HG03095 (cell line): ENCODE measurements at regions not wholly inside any gene's neighbourhood (a gene's known extent, or its start where the extent isn't known, plus 50 kb on each side); places are given as distances from the start of the nearest gene placed in this dataset.
"Not testable (repeated sequence)": the region's sequence is repeated elsewhere in the genome, so short reads cannot be mapped to it uniquely, and the experiment has no call there.

ENCODE experiments used
- ATAC-seq: cut with Tn5 transposase; IDR thresholded peaks from one replicate; pipeline ENCODE4 v1.9.1; 2021; ENCODE audit warnings: moderate library complexity; ENCODE audit not compliant: unreplicated experiment

DNA sequence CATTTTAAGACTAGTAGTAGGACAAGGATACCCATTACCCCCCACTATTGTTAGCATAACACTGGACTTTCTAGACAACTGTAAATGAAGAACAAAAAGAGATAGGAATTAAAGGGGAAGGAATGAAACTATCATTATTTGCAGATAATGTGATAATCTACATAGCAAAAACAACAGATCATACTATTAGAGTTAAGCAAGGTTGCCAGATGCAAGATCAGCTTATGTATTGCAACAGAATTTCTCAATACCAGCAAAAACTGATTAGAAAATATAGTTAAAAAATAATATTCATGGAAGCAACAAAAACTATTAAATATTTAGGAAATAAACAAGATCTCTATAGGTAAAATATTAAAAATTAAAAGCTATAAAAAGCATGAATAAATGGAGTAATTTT, 194.4 kb upstream of the SPRED2 start:
- ATAC-seq: no peak

DNA sequence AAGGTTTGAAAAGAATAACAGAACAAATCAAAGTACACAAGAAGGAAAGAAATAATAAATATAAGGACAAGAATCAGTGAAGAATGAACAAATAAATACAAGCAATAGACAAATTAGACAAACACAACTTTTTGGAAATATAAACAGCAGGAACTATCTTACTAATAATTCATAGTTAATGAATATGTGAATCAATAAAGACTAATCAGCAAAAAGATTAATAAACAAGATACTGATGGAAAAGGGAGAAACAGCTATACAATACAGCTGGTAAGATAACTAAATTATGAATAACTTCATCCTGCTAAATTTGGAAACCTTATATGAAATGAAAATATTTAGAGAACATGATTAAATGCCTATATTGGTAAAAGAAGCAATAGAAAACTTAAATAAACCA, 193.6 kb upstream of the SPRED2 start:
- no peak for ATAC-seq

DNA sequence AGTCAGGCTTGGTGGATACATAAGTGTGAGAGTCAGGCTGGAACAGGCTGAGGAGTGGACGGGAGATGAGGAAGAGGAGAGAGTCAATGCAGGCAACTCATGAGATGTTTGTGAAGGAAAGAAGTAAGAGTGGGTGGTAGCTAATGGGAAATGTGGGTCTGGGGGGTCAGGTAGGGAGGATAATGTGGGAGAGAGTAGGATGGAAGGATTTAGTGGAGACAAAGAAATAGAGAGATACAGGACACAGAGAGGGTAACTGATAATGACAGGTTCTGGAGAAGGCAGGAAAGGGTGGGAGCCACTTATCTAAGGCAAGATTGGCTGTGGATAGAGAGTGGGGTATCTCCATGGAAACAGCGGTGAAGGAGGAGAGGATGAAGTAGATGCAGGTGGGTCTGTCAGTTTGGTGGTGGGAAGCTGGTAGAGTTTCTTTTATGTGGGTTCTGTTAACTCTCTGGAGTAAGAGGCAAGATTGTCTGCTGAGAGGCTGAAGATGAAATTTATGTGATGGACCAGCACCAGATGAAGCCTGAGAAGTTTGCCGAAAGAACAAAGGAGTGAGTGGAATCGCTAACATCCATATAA, 190.6 kb upstream of the SPRED2 start:
- no peak for ATAC-seq

DNA sequence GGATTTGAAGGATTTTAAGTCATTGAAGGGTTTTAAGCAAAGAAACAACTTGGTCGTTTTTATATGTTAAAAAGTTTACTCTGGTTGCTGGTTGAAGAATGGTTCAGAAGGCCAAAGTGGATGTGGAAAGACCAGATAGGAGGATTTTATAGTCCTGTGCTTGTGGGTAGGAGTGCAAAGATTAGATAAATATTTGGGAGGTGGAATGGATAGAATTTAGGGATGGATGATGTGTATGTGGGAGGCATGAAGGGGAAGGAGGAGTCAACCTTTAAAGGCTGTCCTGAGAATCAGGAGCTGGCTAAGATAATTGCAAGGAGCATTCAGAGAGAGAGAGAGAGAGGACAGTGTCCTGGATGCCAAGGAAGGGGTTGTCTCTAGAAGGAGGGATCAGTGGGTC, 190.1 kb upstream of the SPRED2 start:
- no peak for ATAC-seq

DNA sequence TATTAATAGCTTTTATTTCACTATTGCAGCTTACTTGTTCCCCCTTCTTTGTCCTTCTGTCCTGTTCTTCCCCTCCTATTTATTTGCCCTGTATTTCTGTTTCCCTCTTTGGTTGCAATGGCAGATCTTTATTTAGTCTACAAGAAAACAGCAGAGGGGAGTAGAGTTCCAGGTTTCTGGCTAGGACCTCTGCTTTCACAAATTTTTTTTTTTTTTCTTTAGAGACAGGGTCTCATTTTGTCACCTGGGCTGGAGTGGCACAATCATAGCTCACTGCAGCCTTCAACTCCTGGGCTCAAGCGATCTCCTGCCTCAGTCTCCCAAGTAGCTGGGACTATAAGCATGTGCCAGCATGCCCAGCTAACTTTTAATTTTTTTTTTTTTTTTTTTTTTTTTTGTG, 188.1 kb upstream of the SPRED2 start:
- no peak for ATAC-seq

DNA sequence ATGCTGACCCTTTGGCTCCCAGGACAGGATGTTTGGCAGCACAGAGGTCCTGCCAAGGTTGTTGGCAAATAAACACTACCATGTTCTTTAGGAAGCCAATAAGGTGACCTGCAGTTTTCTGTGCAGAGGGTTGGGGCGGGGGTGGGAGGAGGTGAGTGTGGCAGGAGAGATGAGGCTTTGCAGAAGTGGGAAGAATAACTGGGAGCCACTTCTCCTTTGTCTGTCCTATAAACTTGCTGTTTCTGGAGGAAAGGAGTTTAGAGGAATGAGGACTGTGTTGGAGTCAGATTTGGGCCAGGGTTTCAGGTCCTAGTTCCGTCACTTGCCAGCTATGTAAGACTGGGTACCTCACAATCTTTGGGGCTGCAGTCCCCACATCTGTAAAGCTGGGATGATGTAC, 187.6 kb upstream of the SPRED2 start:
- no peak for ATAC-seq

DNA sequence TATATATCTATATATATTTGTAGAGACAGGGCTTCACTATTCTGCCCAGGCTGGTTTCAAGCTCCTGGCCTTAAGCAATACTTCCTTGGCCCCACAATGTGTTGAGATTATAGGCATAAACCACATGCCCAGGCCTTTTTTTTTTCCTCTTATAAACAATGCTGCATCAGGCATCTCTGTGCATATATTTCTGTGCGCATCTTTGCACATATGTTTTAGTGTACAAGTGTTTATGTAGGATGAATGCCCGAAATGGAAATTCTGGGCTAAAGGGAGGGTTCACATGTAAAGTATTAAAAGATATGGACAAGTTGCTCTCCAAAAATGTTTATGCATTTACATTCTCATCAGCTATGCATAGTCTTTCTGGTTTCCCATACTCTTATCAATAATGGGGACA, 183.2 kb upstream of the SPRED2 start:
- no peak for ATAC-seq

DNA sequence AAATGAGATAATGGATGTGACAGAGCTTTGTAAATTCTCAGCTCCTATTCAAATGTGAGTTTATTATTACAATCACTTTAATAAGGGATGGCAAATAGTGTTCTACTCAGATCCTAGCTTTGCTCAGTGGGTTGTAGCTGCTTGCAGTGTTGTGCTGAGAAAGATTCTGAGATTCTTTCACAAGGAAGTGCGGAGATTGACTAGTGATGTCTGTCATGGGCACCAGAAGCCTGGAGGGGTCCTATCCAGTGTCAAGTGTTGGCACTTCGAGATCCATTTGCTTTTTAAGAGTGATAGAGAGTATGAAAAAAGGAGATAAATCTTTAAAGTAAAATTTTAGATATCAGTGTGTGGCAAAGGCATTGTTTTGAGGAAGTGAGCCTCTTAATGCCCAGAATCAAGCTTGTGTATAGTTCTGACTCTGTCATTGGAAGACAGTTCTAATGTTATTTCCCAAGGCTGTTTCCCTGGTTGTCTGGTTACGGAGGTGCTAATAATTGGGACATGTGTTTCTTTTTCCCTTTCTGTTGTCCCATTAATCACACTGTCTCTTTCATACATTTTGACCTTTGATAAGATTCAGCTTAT, 181.7 kb upstream of the SPRED2 start:
- ATAC-seq: no peak

DNA sequence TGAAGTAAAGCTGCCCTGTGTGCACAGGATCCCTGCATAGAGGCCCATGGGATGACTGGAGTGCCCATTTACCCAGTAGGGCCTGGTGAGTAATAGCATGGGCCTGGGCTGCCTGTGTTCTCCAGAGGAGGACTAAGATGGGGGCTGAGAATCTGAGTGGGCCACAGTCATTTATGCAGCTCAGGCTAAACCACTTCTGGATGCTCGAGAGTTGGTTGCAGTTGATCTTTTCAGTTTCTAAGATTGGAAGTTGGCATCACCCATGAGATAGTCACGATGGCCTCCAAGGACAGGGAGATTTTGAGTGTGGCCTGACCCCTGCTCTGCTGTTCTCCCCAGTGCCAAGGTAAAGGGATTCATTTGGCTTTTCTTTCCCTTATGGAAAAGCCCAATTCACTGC, 179.1 kb upstream of the SPRED2 start:
- no peak for ATAC-seq

DNA sequence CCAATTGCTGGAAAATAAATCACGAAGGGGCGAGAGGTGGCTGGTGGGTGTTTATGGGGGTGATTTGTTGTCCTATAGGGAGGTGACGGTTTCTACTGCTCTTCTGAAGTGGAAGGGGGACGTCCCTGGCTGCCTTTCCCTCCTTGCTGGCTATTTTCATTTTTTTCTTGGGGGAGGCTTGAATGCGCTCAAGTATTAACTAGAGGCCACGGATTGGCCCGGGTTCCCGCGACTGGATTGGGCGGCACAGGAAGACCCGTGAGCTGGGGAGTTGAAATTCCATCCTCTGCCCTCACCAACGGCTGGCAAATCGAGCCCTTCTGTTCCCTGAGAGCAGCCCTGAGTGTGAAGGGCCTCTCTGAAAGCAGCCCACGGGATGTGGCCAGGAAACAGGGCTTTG, 176.5 kb upstream of the SPRED2 start:
- no peak for ATAC-seq

DNA sequence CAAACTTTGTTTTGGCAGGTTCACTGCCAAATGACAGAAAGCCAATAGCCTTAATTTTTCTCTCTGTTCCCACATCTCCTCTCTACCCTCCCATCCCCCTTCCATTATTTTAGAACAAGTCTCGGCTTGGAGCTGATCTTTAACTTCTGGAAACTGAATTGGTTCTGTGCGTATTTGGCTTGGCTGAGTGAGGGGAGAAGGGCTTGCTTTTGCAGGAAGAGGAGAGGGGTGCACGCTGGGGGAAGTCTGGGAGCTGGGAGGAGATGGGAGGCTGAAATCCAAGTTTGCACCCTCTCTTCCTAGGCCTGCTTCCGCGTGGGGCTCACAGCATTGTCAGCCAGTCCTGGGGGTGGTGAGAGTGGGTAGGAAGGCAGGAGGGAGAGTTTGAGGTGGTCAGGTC, 176.1 kb upstream of the SPRED2 start:
- no peak for ATAC-seq

DNA sequence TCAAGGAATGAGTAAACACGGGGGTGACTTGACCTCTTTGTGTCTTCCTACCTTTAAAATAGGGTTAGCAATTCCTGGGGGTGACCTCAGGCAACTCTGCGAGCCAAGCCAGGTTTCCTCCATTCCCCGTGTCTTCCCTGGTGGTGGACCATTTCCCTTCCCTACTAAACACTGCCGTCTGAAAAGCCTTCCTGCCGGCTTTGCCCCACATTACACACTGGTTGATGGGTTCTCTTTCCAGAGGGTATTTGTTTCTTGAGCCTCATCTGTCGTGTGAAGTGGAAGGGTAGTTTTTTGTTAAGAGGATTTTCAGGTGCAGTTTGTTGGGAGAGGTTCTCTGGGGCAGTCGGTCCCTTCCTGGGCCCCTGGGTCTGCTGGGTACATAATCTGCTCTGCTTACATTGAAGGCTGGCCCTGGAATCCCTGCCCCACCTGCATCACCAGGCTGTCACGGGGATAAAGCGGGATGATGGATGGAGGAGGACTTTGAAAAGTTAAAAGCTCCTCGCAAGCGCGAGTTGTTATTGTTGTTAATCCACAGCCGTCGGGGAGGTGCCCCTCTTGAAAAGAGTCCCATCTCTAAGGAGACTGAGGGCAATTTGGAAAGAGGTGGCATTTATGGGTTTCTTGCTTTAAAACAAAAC, 175.4 kb upstream of the SPRED2 start:
- ATAC-seq: no peak

DNA sequence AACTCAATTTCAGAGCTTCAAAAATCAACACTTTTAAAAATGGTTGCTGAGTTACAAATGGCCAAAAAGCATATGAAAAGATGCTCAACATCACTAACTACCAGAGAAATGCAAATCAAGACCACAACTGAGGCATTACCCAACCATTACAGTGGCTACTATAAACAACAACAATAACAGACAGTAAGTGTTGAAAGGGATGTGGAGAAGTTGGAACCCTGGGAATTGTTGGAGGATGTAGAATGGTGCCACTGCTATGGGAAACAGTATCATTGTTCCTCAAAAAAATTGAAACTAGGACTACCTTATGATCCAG, 173.3 kb upstream of the SPRED2 start:
- no peak for ATAC-seq

DNA sequence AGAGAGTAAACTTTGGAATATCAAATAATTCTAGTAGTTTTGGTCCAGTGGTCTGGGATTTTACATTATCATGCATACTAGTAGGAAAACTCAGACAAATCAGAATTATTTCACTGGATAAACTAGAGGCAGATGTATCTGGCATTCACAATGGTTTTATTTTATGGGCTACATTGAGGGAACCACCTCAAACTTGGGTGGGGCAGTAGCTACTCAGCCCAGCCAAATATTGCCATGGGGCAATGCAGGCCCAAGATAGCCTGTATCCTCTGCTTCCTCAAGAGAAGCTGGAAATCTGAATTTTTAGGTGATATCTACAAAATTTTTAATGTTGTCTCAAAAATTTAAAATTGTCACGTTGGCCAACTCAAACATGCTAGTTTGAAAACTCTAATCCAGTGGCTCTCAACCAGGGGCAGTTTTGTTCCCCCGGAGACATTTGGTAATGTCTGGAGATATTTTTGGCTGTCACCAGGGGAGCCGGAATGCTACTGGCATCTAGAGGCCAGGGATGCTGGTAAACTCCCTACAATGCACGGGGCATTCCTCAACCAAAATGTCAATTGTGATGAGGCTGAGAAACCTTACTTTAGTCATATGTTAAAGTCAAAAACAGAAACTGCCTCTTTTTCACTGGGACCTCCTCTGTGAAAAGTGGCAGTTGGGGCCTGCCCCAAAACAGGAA, 172.8 kb upstream of the SPRED2 start:
- no peak for ATAC-seq

DNA sequence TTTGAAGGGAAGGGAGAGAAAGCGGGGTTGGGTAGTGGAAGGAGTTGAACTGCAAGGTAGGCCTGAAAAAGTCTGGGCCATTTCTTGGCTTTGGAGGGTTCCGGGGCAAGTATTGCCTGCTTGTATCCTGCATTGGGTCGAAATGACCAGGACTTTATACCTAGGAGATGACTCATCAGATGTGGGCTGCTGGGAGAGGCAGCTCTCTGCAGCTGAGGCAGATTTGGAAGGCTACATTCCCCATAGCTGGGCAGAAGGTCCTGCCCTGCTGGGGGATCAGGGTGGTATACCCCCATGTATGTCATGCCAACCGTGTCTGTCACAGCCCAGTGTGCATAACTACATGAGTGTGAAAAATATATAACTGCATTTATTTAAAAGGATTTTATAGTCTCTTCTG, 171.8 kb upstream of the SPRED2 start:
- ATAC-seq: no peak

DNA sequence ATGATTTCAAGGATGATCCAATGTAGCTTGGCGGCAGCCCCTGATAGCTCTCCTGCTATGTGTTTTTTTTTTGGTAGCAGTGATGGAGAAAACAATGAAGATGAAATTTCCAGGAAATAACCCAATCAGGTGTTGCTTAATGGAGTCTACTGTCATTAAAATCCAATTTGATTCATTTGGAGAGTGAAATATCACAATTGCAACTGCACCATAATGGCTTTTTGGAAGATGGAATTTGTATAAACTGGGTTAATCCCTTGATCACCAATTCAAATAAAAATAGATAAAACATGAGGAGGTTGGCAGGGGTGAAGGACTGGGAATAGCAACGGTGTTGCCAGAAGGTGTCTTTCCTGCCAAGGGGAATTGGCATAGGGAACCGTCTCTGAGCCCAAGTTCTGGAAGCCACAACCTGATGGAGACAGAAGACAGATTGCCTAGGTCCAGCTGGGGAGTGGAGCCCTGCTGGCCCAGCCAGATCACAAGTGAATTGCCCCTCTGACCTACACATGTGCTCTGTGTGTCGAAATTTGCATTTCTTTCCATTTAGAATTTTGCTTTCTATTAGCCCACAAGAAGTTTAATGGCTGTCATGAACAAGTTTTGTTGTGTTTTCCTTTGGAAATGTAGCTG, 170.3 kb upstream of the SPRED2 start:
- ATAC-seq: no peak

DNA sequence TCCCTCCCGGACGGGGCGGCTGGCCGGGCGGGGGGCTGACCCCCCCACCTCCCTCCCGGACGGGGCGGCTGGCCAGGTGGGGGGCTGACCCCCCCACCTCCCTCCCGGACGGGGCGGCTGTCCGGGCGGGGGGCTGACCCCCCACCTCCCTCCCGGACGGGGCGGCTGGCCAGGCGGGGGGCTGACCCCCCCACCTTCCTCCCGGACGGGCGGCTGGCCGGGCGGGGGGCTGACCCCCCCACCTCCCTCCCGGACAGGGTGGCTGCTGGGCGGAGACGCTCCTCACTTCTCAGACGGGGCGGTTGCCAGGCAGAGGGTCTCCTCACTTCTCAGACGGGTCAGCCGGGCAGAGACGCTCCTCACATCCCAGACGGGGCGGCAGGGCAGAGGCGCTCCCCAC, 168.5 kb upstream of the SPRED2 start:
- ATAC-seq: not testable (repeated sequence)

DNA sequence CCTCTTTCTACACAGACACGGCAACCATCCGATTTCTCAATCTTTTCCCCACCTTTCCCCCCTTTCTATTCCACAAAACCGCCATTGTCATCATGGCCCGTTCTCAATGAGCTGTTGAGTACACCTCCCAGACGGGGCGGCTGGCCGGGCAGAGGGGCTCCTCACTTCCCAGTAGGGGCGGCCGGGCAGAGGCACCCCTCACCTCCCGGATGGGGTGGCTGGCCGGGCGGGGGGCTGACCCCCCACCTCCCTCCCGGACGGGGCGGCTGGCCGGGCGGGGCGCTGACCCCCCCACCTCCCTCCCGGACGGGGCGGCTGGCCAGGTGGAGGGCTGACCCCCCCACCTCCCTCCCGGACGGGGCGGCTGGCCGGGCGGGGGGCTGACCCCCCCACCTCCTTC, 168.0 kb upstream of the SPRED2 start:
- not testable (repeated sequence) for ATAC-seq

DNA sequence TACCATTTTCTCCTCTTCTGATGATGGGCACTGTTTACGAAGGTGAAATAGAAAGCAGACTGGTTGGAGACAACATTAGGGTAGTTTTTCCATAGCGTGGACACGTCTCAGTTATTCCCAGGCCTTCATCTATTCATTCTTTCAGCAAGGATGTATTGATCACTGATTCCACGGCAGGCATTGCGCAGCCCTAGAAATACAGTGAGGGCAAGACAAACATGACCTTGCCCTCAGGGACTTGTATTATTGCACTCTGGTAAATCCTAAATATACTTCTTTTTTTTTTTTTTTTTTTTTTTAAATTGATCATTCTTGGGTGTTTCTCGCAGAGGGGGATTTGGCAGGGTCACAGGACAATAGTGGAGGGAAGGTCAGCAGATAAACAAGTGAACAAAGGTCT, 167.3 kb upstream of the SPRED2 start:
- ATAC-seq: no peak

DNA sequence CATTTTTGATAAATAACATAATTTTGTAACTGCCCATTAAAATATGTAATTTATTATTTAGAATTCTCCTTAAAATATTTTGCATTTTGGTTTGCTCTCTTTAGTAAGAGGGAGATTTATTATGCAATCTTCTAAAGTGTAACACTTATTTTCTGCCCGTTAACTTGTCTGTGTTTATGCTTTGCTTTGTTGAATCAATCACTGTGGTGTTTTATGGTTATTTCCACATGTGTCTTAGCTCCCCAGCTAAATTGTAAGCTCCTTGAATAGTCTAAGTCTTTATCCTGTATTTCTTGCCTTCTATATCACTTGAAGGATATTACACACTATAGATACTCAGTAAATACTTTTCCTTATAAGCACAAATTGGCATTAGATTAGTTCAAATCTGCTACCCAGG, 166.6 kb upstream of the SPRED2 start:
- ATAC-seq: no peak

DNA sequence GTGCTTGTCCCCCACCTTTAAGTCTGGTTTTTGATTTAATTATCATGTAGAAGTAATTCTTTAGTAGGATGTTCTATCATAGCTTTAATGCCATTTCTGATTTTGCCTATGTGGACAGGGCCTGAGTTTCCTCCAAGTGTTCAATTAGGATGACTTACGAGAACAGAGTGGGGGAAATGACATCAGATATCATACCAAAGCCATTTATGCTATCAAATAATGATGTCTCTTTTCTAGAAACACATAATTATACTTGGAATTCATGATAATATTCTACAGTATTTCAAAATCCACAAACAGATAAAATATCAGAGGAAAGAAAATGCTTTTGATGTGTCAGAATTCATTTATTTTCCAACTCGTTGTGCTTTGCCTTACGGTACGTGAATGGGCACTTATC, 165.9 kb upstream of the SPRED2 start:
- no peak for ATAC-seq

DNA sequence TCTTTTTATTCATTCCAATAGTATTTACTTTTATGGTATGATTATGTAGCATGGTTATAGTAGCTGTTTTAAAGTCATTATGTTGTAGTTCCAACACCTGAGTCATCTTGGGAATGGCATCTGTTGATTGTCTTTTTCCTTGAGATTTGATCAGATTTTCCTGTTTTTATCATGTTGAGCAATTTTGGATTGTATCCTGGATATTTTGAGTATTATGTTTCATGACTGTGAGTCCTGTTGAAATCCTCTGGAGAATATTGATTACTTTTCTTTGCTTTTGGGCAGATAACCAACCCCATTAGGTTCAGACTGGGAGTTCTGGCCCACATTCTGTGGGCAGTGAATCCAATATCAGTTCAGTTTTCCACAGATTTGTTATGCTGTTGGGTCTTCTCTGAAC, 163.2 kb upstream of the SPRED2 start:
- no peak for ATAC-seq
